T-cell (primary cell): ENCODE measurements at regions not wholly inside any gene's neighbourhood (a gene's known extent, or its start where the extent isn't known, plus 50 kb on each side); places are given as distances from the start of the nearest gene placed in this dataset.

ENCODE experiments used
- ATAC-seq, 4 experiments: fragments of 200-7000 bp in 3 of 4; fragments of 150-1000 bp in 1 of 4; cut with Tn5 transposase; replicated peaks in 1 of 4; 1 replicate in 3 of 4; 2 replicates in 1 of 4; pipeline ENCODE4 v1.10.0; 2021; ENCODE audit warnings: moderate library complexity in 3 of 4, mild to moderate bottlenecking in 2 of 4, moderate number of reproducible peaks in 1 of 4
- CTCF ChIA-PET, 2 donors: fragments of 300-600 bp; sonication (Branson Sonifier 250); formaldehyde crosslinking; loops; one replicate each; lab custom pipeline; 2022; ENCODE audit warnings: antibody characterized with exemption in 2 of 2; lab: Charles Lee
- POLR2A ChIA-PET, 2 donors: fragments of 300-600 bp; sonication (Branson Sonifier 250); formaldehyde crosslinking; loops; one replicate each; lab custom pipeline; 2022; ENCODE audit warnings: antibody characterized with exemption in 2 of 2; lab: Charles Lee
- DNase-seq, 35 experiments: peaks; one replicate each; pipeline versions ENCODE4 v3.0.0 to v3.0.0-alpha.2; 2013 to 2023
- H3K27ac ChIP-seq: one replicate; pipeline ENCODE4 v1.5.1; 2013; ENCODE audit warnings: low read length
- H3K27me3 ChIP-seq, 2 experiments: replicated peaks in 1 of 2; 1 replicate in 1 of 2; 2 replicates in 1 of 2; pipeline versions ENCODE4 v1.6.1 to v1.7.0; 2013; ENCODE audit warnings: low read length in 1 of 2, mixed read lengths in 1 of 2; ENCODE audit not compliant: control insufficient read depth in 2 of 2, insufficient read depth in 2 of 2; ENCODE audit errors: extremely low read depth in 1 of 2
- H3K36me3 ChIP-seq, 2 donors: 1 replicate in 1 of 2; 2 replicates in 1 of 2; pipeline versions ENCODE4 v1.6.1 to v1.7.0; 2013; ENCODE audit warnings: low read length in 1 of 2; ENCODE audit not compliant: control insufficient read depth in 2 of 2, insufficient read depth in 1 of 2; ENCODE audit errors: extremely low read depth in 1 of 2
- H3K4me1 ChIP-seq, 2 experiments: 1 replicate in 1 of 2; 2 replicates in 1 of 2; pipeline versions ENCODE4 v1.6.1 to v1.7.0; 2013; ENCODE audit warnings: low read length in 2 of 2, mixed read lengths in 1 of 2; ENCODE audit not compliant: insufficient read depth in 2 of 2, control insufficient read depth in 1 of 2; ENCODE audit errors: extremely low read depth in 1 of 2
- H3K4me3 ChIP-seq, 2 donors: 1 replicate in 1 of 2; 2 replicates in 1 of 2; pipeline versions ENCODE4 v1.5.1 to v1.7.0; 2013; ENCODE audit warnings: mild to moderate bottlenecking in 2 of 2, low read length in 1 of 2, moderate library complexity in 1 of 2; ENCODE audit not compliant: control insufficient read depth in 1 of 2; ENCODE audit errors: extremely low read depth in 1 of 2
- H3K9me3 ChIP-seq: 2 replicates; pipeline ENCODE4 v1.7.0; 2013
- H3K27ac Mint-ChIP-seq, 2 donors: one replicate each; pipeline ENCODE4 v1.8.0; 2020 to 2021; ENCODE audit warnings: mild to moderate bottlenecking in 2 of 2, mixed read lengths in 2 of 2
- H3K27me3 Mint-ChIP-seq, 2 donors: one replicate each; pipeline ENCODE4 v1.8.0; 2021 to 2022; ENCODE audit warnings: mixed read lengths in 2 of 2
- H3K36me3 Mint-ChIP-seq: one replicate; pipeline ENCODE4 v1.8.0; 2021; ENCODE audit warnings: mixed read lengths
- H3K4me1 Mint-ChIP-seq, 3 donors: one replicate each; pipeline ENCODE4 v1.8.0; 2020 to 2022; ENCODE audit warnings: mixed read lengths in 3 of 3, mild to moderate bottlenecking in 1 of 3
- H3K4me3 Mint-ChIP-seq, 3 donors: one replicate each; pipeline ENCODE4 v1.8.0; 2020 to 2022; ENCODE audit warnings: mild to moderate bottlenecking in 3 of 3, mixed read lengths in 3 of 3, moderate library complexity in 3 of 3
- H3K9me3 Mint-ChIP-seq, 3 donors: one replicate each; pipeline ENCODE4 v1.8.0; 2020 to 2022; ENCODE audit warnings: mixed read lengths in 3 of 3
- WGBS: methylation state at CpG from one replicate; pipeline ENCODE4 v1.1.5; 2013; ENCODE audit warnings: missing lambda C conversion rate; ENCODE audit not compliant: insufficient coverage; 5-methylcytosine and 5-hydroxymethylcytosine counted together

DNA sequence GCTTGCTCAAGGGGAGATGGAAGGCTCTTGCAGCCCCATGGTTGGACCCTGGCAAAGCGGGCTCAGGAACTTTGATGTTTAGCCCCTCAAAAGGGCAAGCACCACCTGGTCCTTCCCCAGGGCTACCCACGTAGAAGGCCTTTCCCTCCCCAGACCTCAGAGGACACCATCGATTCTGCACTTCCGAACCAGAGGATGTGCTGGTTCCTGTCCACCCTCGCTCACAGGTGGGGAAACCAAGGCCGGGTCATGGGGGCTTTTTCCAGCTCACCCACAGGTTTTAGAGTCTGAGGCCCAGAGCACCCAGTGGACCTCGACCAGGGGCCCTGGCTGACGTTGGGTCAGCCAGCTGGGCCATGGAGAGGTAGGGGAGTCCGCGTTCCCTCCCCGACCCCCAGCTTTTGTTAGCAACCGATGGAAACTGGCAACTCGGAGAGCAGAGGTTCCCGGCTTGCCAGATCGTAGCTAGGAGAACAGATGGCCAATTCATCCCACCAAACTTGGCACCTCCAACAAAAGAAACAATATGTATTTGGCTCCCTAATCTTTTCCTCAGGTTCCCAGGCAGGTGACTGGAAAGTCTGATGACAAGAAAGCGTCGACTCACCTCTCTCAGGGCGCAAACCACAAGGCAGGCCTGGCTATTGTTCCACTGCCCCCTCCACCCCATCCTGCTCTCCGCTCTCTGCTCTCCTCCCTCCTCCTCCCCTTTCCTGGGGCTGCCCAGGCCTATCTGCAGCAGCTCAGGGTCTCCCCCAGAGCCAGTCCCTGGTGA is 167.6 kb upstream of the SMIM23 start:
- DNase-seq: no peak
- Histone ChIP-seq H3K27me3 (peaks cover 0 to 28% of the 10 kb centered on the region in 2 experiments), H3K27ac (no peak overlapping the region), H3K4me1 (no peaks in the 10 kb centered on the region), H3K9me3 (no peaks in the 10 kb centered on the region), H3K4me3 (no peak overlapping the region), H3K36me3 (no peaks in the 10 kb centered on the region)
- 86% methylated on average over 13 of the region's 19 CpGs for WGBS
- H3K4me1 Mint-ChIP-seq: no peaks in the 10 kb centered on the region
- ChIA-PET CTCF (no interaction called here), POLR2A (no interaction called here)
- peaks cover 2 to 5% of the 10 kb centered on the region in 2 donors for H3K27me3 Mint-ChIP-seq
- no peak overlapping the region for H3K4me3 Mint-ChIP-seq
- H3K9me3 Mint-ChIP-seq: no peaks in the 10 kb centered on the region
- H3K27ac Mint-ChIP-seq: no peak overlapping the region
- no peaks in the 10 kb centered on the region for H3K36me3 Mint-ChIP-seq
- no peak for ATAC-seq

DNA sequence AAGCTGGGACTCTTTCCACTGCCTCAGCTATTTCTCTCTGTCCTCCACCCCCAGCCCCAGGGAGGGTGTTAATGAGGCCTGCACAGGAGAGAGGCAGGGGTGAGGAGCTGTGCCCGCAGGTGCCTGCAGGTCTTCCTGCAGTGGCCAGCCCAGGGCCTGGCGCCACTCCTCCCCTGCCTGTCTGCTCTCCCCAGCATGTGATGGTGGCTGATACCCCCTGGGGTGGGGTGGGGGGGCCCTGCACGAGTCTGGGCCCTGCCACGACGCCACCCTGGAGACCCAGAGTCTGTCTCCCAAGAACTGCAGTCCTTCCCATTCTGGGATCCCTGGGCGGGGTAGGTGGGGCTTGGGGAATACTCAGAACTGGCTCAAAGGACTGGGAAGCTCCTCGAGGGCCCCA is 166.4 kb upstream of the SMIM23 start:
- DNase-seq (no peak), ATAC-seq (no peak)
- Mint-ChIP-seq H3K4me1 (no peaks in the 10 kb centered on the region), H3K36me3 (no peaks in the 10 kb centered on the region), H3K27ac (no peak overlapping the region), H3K27me3 (peaks cover 2 to 6% of the 10 kb centered on the region in 2 donors), H3K4me3 (no peak overlapping the region), H3K9me3 (no peaks in the 10 kb centered on the region)
- Histone ChIP-seq H3K27ac (no peak overlapping the region), H3K4me3 (no peak overlapping the region), H3K36me3 (no peaks in the 10 kb centered on the region), H3K27me3 (peaks cover 0 to 28% of the 10 kb centered on the region in 2 experiments), H3K4me1 (no peaks in the 10 kb centered on the region), H3K9me3 (no peaks in the 10 kb centered on the region)
- WGBS: 62% methylated on average over 5 of the region's 7 CpGs
- ChIA-PET POLR2A (no interaction called here), CTCF (interaction anchor here in 1 of 2 donors (0.8 kb wide), 1 partner anchor 9 kb away, joined by 3 read pairs; no protein-coding TSS in a partner anchor)

DNA sequence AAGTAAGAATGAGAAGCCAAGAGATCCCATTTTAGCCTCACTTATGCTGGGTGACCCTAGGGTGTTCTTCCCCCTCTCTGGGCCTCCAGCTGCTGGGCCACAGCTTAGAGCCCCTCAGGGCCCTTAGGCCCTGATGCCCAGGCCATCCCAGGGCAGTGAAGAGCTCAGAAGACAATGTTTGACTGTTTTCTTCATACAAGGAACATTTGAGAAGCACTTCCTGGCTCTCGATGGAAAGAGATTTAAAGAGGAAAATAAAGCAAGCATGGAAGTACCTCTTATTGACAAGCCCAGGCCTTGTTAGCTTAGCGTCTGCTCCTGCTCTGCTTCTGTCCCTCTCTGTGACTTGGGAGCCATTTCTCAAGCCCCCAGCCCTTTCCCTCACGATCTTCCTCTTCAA is 165.9 kb upstream of the SMIM23 start:
- H3K4me1 Mint-ChIP-seq: no peaks in the 10 kb centered on the region
- no peak for ATAC-seq
- H3K27me3 ChIP-seq: peaks cover 0 to 24% of the 10 kb centered on the region in 2 experiments
- no peak overlapping the region for H3K4me3 Mint-ChIP-seq
- ChIA-PET CTCF (interaction anchor here in 1 of 2 donors (0.8 kb wide), 1 partner anchor 10 kb away, joined by 3 read pairs; no protein-coding TSS in a partner anchor), POLR2A (no interaction called here)
- no peak overlapping the region for H3K4me3 ChIP-seq
- no peaks in the 10 kb centered on the region for H3K36me3 Mint-ChIP-seq
- no peaks in the 10 kb centered on the region for H3K36me3 ChIP-seq
- no peak overlapping the region for H3K27ac Mint-ChIP-seq
- H3K27ac ChIP-seq: no peak overlapping the region
- H3K4me1 ChIP-seq: no peaks in the 10 kb centered on the region
- DNase-seq: no peak
- WGBS: 83% methylated on average over 1 of the region's 3 CpGs
- no peaks in the 10 kb centered on the region for H3K9me3 ChIP-seq
- peaks cover 2 to 6% of the 10 kb centered on the region in 2 donors for H3K27me3 Mint-ChIP-seq
- no peaks in the 10 kb centered on the region for H3K9me3 Mint-ChIP-seq

DNA sequence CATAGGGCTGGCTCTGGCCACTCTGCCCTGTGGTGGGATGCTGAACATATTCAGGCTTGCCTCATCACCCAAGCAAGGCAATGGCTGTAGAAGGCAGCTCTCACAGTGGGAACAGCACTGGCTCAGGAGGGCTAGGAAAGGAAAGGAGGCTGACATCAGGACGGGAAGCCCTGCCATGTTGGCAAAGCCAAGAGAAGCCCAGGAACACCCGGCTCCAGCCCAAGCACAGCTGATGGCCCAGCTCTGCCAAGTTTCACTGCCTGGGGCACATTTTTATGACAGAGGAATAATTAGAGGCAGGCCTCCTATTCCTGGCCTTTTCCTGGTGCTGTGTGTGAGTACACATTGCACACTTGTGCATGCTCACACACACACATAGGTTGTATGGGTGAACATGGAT is 163.6 kb upstream of the SMIM23 start:
- Mint-ChIP-seq H3K36me3 (no peaks in the 10 kb centered on the region), H3K27ac (no peak overlapping the region), H3K4me3 (no peak overlapping the region), H3K9me3 (no peaks in the 10 kb centered on the region), H3K27me3 (peaks cover 0 to 9% of the 10 kb centered on the region in 2 donors), H3K4me1 (no peaks in the 10 kb centered on the region)
- no peaks in the 10 kb centered on the region for H3K9me3 ChIP-seq
- POLR2A ChIA-PET: no interaction called here
- ATAC-seq (no peak), DNase-seq (no peak)
- H3K27ac ChIP-seq: no peak overlapping the region
- no peaks in the 10 kb centered on the region for H3K4me1 ChIP-seq
- H3K27me3 ChIP-seq: peaks cover 0 to 23% of the 10 kb centered on the region in 2 experiments
- no peaks in the 10 kb centered on the region for H3K36me3 ChIP-seq
- WGBS: 92% methylated on average over 2 of the region's 2 CpGs
- H3K4me3 ChIP-seq: no peak overlapping the region
- CTCF ChIA-PET: no interaction called here

DNA sequence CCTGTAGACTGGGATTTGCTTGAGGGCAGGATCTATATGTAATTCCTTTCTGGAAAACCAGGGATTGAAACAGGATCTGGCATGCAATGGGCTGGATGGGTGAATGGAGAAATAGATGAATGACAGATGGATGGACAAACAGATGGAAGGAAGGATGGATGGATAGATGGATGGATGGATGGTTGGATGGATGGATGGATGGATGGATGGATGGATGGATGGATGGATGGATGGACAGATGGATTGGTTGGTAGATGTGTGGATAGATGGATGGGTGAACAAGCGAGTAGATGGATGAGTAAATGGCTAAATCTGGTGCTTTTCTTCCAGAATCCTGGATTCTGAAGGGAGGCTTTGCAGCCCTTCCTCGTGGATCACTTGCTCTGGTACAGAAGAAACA is 162.5 kb upstream of the SMIM23 start:
- Mint-ChIP-seq H3K4me1 (no peaks in the 10 kb centered on the region), H3K36me3 (no peaks in the 10 kb centered on the region), H3K27ac (no peak overlapping the region), H3K9me3 (no peaks in the 10 kb centered on the region), H3K27me3 (peaks cover under 1 to 9% of the 10 kb centered on the region in 2 donors), H3K4me3 (no peak overlapping the region)
- H3K4me1 ChIP-seq: no peaks in the 10 kb centered on the region
- no peak overlapping the region for H3K4me3 ChIP-seq
- H3K9me3 ChIP-seq: no peaks in the 10 kb centered on the region
- H3K27ac ChIP-seq: no peak overlapping the region
- peaks cover 0 to 21% of the 10 kb centered on the region in 2 experiments for H3K27me3 ChIP-seq
- ChIA-PET POLR2A (no interaction called here), CTCF (no interaction called here)
- WGBS: 100% methylated on average over 1 of the region's 2 CpGs
- no peak for DNase-seq
- no peaks in the 10 kb centered on the region for H3K36me3 ChIP-seq
- ATAC-seq: no peak

DNA sequence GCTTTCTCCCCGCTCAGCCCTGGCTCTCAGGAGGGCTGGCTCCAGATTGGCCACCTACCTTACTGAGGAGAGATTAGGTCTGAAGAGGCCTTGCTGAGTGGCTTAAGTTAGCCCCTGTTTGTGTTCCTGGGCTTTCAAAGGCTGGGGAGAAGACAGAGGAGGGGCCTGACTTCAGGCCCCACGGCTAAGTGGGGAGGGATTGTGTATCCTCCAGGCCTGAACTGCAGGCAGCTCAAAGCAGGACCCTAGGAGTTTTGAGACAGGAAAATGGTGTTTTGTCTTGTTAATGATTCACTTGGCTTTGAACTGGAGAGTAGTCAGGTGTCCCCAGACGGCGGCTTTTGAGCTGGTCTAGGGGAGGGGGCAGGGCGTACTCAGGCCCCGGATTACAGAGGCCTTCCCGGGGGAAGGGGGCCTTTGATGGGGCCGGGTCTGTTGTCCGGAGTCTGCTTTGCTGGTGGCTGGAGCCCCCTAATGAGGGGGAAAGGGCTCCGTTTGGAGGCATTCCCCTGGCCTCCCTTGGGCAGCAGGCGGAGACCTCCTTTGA is 162.0 kb upstream of the SMIM23 start:
- ATAC-seq (no peak), DNase-seq (no peak)
- Histone ChIP-seq H3K9me3 (no peaks in the 10 kb centered on the region), H3K36me3 (no peaks in the 10 kb centered on the region), H3K27ac (no peak overlapping the region), H3K4me1 (no peaks in the 10 kb centered on the region), H3K27me3 (peaks cover 0 to 20% of the 10 kb centered on the region in 2 experiments), H3K4me3 (no peak overlapping the region)
- Mint-ChIP-seq H3K36me3 (no peaks in the 10 kb centered on the region), H3K4me3 (no peak overlapping the region), H3K9me3 (no peaks in the 10 kb centered on the region), H3K4me1 (no peaks in the 10 kb centered on the region), H3K27me3 (peaks cover 5 to 14% of the 10 kb centered on the region in 2 donors), H3K27ac (no peak overlapping the region)
- 75% methylated on average over 5 of the region's 11 CpGs for WGBS
- ChIA-PET CTCF (no interaction called here), POLR2A (no interaction called here)
